Esophagus squamous epithelium (tissue), 4 donors: ENCODE measurements at regions not wholly inside any gene's neighbourhood (a gene's known extent, or its start where the extent isn't known, plus 50 kb on each side); places are given as distances from the start of the nearest gene placed in this dataset.

Experiments
- CTCF ChIP-seq, 6 experiments: fragments of 450-650 bp in 4 of 6; fragments of 200-600 bp in 2 of 6; sonication (generic) in 2 of 6; IDR thresholded peaks; one replicate each; pipeline ENCODE4 v1.5.1; 2016 to 2019; ENCODE audit warnings: antibody characterized with exemption in 6 of 6, mild to moderate bottlenecking in 4 of 6, moderate library complexity in 4 of 6
- POLR2A ChIP-seq, 4 donors: fragments of 450-650 bp; IDR thresholded peaks; one replicate each; pipeline ENCODE4 v1.6.1; 2017; ENCODE audit warnings: antibody characterized with exemption in 4 of 4, mild to moderate bottlenecking in 4 of 4, moderate library complexity in 3 of 4

- TF ChIP-seq CTCF (IDR thresholded peaks at IDR 0.05) (no peak), POLR2A (IDR thresholded peaks at IDR 0.05) (no peak)
Measured at GRCh38 chr18:61261870-61262269, 71.4 kb upstream of the CDH20 start.
